ACHN (cell line): ENCODE measurements at regions not wholly inside any gene's neighbourhood (a gene's known extent, or its start where the extent isn't known, plus 50 kb on each side); places are given as distances from the start of the nearest gene placed in this dataset.

ENCODE experiments used
- DNase-seq: peaks from one replicate; pipeline ENCODE4 v3.0.0-alpha.2; 2015
- in situ Hi-C: cut with HindIII; loops from 2 replicates; pipeline ENCODE4 v1.10.0; 2017; ENCODE audit warnings: low sequenced_read_pairs, low pct_ligation_motif_present, low pct_unique_long_range_greater_than_20kb

DNA sequence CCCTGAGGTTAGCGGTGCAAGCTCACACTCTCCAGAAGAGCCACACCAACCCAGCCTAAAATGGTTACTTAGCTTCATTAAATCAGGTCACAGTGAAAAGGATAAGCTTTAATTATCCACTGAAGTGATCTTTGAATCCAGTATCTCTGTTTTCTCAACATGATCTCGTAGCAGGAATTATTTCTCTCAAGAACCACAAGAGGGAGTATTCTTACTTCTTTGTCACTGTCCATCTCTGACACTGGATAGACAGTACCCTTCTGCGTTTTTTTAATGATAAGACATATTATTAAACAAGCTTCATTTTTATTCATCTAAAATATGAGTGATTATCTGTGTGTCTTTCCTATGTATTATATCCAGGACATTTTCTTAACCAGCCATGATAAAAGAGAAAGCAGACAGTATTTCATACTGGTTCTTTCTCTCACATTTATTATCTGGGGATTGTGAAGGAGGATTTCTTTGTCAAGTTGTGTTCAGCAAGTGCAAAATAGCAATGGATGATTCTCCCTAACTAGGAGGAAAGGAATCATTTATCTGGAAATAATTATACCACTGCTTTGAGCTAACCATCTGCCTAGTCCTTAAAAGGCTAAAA is 105.4 kb upstream of the CCDC54 start:
- peak; percentile 62 for DNase-seq
- in situ Hi-C loops: no loop called here

DNA sequence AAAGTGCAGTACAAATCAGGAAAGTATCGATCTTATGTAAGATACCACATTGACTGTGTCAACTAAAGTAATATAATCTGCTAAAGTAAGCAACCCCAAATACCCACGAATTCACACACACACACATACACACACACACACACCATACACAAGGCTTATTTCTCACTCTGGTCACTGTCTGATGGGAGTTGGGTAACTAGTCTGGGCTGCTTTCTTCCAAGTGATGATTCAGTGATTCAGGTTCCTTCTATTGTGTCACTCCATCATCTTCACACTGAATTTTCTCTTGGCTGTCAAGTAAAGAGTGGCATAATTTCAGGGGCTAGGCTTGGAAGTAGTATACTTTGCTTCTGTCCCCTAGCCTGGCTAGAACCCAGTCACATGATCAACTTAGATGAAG is 104.8 kb upstream of the CCDC54 start:
- in situ Hi-C loops: no loop called here
- no peak for DNase-seq

DNA sequence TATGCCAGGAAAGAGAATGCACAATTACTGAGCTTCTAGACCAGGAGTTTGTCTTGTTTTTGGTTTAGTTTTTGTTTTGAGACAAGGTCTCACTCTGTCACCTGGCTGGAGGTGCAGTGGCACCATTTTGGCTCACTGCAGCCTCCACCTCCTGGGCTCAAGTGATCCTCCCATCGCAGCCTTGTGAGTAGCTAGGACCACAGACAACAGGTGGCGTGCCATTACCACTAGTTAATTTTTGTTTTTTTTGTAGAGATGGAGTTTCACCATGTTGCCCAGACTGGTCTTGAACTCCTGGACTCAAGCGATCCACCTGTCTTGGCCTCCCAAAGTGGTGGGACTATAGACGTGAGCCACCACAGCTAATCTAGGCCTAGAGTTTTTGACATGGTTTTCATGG is 104.4 kb upstream of the CCDC54 start:
- in situ Hi-C loops: no loop called here
- DNase-seq: no peak

DNA sequence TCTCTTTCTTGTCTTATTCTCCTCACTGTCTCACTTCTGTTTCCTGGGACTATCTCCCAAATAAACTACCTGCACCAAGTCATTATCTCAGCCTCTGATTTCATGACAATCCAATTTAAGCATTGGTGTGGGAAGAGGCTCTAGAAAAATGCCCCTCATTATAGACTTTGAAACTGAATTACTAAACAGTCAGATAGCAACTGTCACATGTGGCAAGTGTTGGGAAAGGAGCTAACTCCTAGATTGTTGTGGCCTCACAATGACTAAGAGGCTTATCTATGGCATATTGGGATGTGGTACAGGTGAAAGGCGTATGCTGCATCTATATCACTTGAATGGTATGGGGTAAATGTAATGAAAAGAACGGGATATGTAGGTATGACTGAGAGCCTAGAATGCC is 103.5 kb upstream of the CCDC54 start:
- in situ Hi-C loops: no loop called here

DNA sequence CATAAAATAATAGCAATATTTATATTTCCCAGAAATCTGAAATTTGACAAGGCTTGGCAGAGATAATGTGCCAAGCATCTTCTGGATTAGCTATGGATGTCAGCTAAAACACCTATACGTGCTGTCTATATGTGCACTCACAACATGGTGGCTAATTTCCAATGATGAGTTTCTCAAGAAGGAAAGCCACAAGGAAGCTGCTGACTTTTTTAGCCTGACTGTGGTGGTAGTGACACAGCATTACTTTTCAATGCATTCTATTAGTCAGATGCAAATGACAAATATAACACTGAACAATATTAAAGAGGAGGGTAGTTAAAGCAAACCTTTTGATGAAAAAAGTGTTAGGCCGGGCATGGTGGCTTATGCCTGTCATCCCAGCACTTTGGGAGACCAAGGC is 101.7 kb upstream of the CCDC54 start:
- no peak for DNase-seq
- in situ Hi-C loops: no loop called here

More for the DNA sequence above, 103.5 kb upstream of the CCDC54 start:
- DNase-seq: no peak

DNA sequence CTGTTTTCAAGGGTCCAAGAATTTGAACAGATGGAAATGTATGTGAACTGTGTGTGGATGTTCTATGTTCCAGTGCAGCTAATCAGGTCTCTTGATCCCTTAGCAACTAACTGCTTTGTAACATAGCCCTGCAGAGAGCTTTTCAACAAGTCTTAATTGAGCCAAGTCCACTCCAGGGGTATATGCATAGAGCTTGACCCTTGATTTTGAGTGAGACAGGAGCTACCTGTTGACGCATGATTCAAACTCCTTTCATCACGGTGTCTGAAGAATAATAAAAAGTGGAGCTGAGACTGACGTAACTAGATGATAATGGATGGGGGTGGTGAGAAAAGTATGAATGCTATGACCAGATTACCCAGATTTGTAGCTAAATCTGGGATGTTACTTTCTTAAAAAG is 93.3 kb upstream of the CCDC54 start:
- in situ Hi-C loops: no loop called here
- no peak for DNase-seq

DNA sequence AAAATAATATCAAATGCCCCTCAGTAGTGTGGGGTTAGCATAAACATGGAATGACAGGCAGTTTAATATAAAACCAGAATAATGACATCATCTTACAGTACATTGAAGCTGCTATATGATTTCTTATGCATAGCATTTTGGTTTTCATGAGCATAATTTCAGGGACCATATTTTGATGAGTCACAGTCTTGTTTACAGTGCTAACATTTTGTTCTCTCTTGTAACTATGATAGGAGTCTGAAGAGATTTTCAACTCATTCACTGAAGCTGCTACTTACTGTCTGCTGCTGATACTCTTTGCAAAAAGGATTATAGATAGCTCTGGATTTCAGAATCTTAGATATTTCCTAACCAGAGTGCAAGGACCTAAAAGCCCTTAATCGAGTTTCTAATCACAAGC is 92.6 kb upstream of the CCDC54 start:
- in situ Hi-C loops: no loop called here
- no peak for DNase-seq

DNA sequence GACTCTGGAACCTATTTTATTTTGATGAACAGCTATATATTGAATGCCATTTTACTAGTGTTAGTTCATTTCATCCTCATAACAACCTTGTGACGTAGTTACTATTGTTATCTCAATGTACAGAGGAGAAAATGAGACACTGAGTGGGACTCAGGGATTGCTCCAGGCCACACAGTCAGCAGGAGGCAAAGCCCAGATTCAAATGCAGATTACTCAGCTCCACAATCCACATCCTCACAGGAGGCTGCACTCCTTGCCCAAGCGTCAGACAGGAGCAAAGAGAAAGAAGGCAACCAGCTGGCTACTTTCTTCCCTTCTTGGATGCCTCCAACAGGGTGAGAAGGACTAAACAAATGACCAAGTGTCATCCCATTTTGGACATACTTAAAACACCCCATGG is 92.0 kb upstream of the CCDC54 start:
- in situ Hi-C loops: no loop called here
- DNase-seq: no peak

DNA sequence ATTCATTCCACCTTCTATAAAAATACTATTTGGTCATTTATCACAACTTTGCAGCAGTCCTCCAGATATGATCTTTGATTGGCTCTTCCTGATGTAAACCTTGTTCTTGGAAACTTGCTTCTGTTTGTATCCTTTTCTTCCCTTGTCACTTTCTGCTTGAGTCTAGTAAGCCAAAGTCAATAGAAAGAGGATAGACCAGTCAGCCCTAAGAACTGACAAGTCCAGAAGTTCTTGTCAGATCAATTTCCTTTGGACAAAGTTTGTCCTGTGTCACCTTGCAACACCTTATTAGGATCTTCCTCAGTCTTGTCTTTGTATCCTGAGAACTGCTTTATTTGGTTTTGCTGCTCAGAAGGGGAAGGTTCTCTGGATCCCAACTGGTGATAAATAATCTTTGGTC is 87.9 kb upstream of the CCDC54 start:
- in situ Hi-C loops: no loop called here
- DNase-seq: no peak

DNA sequence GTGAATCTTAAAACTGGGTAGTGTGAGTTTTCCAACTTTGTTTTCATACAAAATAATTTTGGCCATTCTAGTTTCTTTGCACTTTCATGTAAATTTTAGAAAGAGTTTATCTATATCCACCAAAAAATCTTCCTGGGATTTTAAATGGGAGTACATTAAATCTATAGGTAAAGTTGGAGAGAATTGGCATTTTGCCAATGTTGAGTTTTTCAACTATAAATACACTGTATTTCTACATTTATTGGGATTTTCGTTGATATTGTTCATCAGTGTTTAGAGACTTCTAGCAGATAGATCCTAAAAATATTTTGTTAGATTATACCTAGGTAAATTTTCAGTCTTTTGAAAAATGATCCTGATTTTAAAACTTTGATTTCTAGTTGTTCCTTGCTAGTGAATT is 83.1 kb upstream of the CCDC54 start:
- no peak for DNase-seq
- in situ Hi-C loops: no loop called here

DNA sequence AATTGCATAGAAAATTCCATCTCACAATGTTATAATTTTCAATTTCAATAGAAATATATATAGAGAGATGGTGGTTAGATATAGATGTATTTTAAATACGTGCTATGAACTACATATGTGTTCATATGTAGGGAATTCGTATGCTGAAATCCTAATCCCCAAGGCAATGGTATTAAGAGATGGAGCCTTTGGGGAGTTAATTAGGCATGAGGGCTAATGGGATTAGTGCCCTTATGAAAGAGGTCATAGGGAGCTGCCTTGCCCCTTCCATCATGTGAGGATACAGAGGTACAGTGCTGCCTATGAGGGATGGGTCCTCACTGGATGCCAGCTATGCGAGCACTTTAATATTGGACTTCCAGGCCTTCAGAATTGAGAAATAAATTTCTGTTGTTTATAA is 79.6 kb upstream of the CCDC54 start:
- in situ Hi-C loops: no loop called here
- no peak for DNase-seq

DNA sequence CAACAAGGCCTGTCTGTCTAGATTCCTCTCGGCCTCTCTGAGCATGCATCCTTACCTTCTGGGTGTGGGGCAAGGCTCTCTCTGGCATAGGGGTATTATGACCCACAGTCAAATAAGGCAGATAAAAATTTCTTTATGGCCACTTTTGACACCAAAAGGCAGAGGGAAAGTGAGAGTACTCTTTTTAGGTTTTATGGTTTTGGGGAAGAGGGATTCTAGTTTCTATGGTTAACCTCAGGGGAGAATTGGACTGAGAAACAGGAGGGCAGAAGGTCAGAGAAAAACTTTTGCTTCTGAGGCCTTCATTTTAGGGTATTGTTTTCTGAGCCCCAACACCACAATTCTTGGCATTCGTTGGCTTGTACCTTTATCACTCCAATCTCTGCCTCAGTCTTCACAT is 70.0 kb upstream of the CCDC54 start:
- in situ Hi-C loops: no loop called here
- DNase-seq: no peak

DNA sequence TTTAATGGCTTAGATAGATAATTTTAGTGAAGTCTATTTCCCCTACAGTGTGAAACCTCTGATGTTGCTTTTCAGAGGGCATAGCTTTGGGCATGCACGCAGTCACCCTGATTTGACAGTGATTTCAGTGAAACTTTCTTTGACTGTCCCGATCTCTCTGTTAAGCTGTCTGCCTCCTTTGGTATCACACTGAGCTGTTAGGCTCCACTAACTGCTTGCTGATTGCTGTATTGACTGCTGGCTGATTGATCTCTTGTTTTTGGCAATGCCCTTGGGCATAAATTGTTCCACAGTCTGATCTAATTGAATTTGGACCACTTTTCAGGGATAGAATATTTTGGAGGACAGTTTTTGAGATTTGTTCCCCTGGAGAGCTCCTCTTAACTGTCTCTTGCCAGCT is 68.5 kb upstream of the CCDC54 start:
- in situ Hi-C loops: no loop called here
- DNase-seq: no peak

DNA sequence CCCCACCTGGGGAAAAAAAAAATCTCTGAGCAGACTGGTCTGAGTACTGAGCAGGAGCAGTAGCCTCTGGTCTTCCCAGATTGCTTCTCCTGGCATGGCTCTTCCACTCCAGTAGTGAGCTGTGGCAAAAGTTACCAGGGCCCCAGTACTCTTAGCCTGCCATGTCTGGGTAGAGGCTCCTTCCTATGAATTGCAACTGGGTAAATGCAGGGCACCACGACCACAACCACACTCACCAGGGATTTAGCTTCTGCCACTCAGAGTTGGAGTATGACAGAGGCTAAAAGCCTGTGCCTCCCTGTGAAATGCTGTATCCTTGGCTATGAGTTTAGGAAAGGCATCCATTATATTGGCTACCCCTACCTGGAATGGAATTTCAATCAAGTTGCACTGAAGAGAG is 67.9 kb upstream of the CCDC54 start:
- in situ Hi-C loops: no loop called here
- DNase-seq: no peak

DNA sequence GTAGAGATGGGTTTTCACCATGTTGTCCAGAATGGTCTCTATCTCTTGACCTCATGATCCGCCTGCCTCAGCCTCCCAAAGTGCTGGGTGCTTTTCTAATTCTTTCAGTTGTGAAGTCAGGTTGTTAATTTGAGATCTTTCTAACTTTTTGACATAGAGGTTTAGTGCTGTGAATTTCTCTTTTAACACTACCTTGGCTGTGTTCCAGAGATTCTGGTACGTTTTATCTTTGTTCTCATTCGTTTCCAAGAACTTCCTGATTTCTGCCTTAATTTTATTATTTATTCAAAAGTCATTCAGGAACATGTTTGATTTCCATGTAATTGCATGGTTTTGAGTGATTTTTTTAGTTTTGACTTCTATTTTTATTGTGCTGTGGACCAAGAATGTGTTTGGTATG is 63.5 kb upstream of the CCDC54 start:
- in situ Hi-C loops: no loop called here

DNA sequence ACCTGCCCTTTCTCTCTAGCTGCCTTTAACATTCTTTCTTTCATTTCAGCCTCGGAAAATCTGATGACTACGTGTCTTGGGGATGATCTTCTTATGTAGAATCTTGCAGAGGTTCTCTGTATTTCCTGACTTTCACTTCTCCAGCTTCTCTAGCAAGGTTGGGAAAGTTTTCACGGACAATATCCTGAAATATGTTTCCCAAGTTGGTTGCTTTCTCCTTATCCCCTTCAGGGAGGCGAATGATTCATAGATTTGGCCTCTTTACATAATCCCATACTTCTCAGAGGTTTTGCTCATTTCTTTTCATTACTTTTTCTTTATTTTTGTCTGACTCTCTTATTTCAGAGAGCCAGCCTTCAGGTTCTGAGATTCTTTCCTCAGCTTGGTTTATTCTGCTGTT is 62.1 kb upstream of the CCDC54 start:
- no peak for DNase-seq
- in situ Hi-C loops: no loop called here

More for the DNA sequence above, 63.5 kb upstream of the CCDC54 start:
- DNase-seq: no peak

DNA sequence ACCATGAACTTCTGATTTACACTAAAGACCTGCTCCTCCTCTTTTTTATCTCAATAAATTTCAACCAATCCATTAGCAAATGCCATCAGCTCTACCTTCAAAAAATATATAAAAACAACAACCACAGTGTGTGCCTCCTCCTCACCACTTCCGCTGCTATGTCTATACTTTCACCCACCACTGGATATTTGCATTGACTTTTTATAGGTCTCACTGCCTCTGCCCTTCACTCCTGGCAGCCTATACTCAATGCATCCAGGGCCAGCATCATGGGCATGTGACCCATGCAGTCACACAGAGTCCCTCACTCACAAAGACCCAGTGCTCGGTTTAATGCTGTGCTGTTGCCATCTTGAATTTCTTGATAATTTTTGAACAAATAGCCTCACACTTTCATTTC is 53.5 kb upstream of the CCDC54 start:
- no peak for DNase-seq
- in situ Hi-C loops: no loop called here

DNA sequence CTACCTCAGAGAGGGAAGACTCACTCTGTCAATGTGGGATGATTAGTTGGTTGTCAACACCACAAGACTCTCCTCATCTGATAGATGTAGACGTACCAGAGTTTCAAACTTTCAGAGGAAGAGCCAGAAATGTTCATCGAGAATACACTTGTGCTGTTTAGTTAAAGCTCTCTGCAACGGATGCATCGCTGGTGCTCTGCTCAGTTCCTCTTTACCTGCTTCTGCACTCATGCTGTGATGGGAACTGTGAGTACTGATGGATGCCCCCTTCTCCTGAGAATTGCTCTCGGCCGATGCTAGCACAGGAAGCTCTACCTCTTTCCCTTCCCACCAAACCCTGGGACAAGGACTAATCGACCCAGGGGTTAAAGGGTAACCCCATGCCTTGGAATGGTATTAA is 51.8 kb upstream of the CCDC54 start:
- DNase-seq: no peak
- in situ Hi-C loops: no loop called here
